ENCODE measurements at regions not wholly inside any gene's neighbourhood (a gene's known extent, or its start where the extent isn't known, plus 50 kb on each side); places are given as distances from the start of the nearest gene placed in this dataset.
A peak's percentile ranks its signal among the peaks of the same experiment; 100 is the strongest.

DNA sequence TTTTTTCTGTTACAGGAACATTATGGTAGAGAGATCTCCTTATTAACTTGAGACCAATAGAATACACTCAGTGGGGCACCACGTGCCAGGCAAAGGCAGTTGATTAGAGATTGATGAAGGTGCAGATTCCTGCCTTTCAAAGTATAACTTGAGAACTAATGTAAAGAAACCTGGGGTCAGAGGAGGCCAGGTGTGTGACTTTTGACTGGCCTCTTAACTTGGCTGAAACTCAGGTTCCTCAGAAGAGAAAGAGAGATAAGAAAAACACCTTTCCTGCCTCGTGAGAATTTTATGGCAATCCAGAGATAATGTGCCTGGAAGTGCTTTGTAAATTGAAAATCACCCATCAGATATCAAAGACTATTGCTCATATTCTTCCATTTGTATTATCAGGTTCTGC is 110.7 kb upstream of the GZMB start:
- ChIA-PET POLR2A (no interaction called here), CTCF (no interaction called here)
- no peak for DNase-seq (ENCODE audit: low read depth, low spot score)
- TF ChIP-seq, protein P1, sequence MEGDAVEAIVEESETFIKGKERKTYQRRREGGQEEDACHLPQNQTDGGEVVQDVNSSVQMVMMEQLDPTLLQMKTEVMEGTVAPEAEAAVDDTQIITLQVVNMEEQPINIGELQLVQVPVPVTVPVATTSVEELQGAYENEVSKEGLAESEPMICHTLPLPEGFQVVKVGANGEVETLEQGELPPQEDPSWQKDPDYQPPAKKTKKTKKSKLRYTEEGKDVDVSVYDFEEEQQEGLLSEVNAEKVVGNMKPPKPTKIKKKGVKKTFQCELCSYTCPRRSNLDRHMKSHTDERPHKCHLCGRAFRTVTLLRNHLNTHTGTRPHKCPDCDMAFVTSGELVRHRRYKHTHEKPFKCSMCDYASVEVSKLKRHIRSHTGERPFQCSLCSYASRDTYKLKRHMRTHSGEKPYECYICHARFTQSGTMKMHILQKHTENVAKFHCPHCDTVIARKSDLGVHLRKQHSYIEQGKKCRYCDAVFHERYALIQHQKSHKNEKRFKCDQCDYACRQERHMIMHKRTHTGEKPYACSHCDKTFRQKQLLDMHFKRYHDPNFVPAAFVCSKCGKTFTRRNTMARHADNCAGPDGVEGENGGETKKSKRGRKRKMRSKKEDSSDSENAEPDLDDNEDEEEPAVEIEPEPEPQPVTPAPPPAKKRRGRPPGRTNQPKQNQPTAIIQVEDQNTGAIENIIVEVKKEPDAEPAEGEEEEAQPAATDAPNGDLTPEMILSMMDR (IDR thresholded peaks at IDR 0.05; ENCODE audit: insufficient read depth, low read length, missing control alignments), result no peak
- H3K4me3 ChIP-seq (ENCODE audit: low read depth, low read length), result no peak overlapping the region

DNA sequence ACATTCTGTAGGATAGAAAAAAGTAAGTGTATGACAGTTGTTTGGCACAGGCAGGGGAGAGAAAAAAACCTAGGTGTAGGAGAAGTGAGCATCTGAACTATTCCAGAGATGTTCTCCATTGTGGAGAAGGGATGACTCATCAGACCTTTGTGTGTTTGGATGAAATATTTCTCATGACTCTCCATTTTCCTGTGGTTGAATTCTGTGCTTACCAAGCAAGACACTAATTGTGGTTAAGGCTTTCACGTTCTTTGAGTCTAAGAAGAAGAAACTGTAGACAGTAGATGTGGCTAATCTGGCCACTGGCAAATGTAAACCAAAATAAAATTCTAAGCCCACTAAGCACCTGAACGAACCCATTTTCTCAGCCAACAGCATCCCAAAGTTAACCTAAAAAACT is 107.9 kb upstream of the GZMB start:
- ChIA-PET POLR2A (no interaction called here), CTCF (no interaction called here)
- TF ChIP-seq, protein P1 (IDR thresholded peaks at IDR 0.05; ENCODE audit: insufficient read depth, low read length, missing control alignments), result no peak
- no peak for DNase-seq (ENCODE audit: low read depth, low spot score)
- H3K4me3 ChIP-seq (ENCODE audit: low read depth, low read length), result no peak overlapping the region

GRCh38 chr14:24735984-24736630 is 102.1 kb upstream of the GZMB start:
- no peak for DNase-seq (ENCODE audit: low read depth, low spot score)
- TF ChIP-seq, protein P1 (IDR thresholded peaks at IDR 0.05; ENCODE audit: insufficient read depth, low read length, missing control alignments), result no peak
- no peak overlapping the region for H3K4me3 ChIP-seq (ENCODE audit: low read depth, low read length)
- ChIA-PET POLR2A (no interaction called here), CTCF (no interaction called here)

DNA sequence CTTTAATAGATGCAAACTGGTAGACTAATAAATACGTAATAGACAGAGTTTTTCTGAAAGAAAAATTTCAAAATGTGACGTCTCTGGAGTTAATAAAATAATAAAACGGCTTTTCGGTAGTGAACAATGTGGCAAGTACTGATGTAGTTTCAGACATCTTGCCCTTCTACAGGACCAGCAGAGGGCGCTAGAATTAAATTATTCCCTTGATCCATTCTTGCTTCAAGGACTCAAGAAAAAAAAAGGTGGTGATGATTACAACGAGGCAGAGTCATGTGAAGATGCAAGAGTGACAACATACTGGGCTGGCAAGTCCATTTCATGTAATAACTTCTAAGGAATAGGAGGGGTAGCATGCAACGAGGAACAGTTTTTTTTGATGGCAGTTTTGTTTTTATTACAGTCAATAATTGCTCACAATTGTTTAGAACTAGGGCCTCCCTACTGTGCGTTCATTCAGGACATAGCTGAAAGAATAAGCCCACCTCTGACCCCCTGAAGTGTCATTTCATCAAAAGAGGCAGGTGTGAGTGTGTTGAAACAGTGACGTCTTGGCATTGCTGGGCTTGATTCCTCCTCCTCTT is 101.0 kb upstream of the GZMB start:
- CTCF ChIA-PET, result no interaction called here
- TF ChIP-seq, protein P1 (IDR thresholded peaks at IDR 0.05; ENCODE audit: insufficient read depth, low read length, missing control alignments), result peak; percentile 40
- no peak overlapping the region for H3K4me3 ChIP-seq (ENCODE audit: low read depth, low read length)
- POLR2A ChIA-PET, result no interaction called here
- no peak for DNase-seq (ENCODE audit: low read depth, low spot score)

GRCh38 chr14:24726480-24726879 is 92.5 kb upstream of the GZMB start:
- ChIA-PET CTCF (interaction anchor here (2.4 kb wide), 1 partner anchor 16 kb away, joined by 8 read pairs; no protein-coding TSS in a partner anchor), POLR2A (no interaction called here)
- no peak overlapping the region for H3K4me3 ChIP-seq (ENCODE audit: low read depth, low read length)
- DNase-seq (ENCODE audit: low read depth, low spot score), result no peak
- TF ChIP-seq, protein P1 (IDR thresholded peaks at IDR 0.05; ENCODE audit: insufficient read depth, low read length, missing control alignments), result no peak

GRCh38 chr14:24725311-24725710 is 91.3 kb upstream of the GZMB start:
- TF ChIP-seq, protein P1 (IDR thresholded peaks at IDR 0.05; ENCODE audit: insufficient read depth, low read length, missing control alignments), result no peak
- ChIA-PET POLR2A (no interaction called here), CTCF (interaction anchor here (2.4 kb wide), 1 partner anchor 15 kb away, joined by 8 read pairs; no protein-coding TSS in a partner anchor)
- DNase-seq (ENCODE audit: low read depth, low spot score), result no peak
- H3K4me3 ChIP-seq (ENCODE audit: low read depth, low read length), result no peak overlapping the region

All from AG04449 (cell line).